SK-N-SH treated with all-trans-retinoic acid at 6 μM for 48 hours (cell line): ENCODE measurements at regions not wholly inside any gene's neighbourhood (a gene's known extent, or its start where the extent isn't known, plus 50 kb on each side); places are given as distances from the start of the nearest gene placed in this dataset.

Experiments used
- ATAC-seq: fragments of 200-7000 bp; cut with Tn5 transposase; 3 replicates; pipeline ENCODE4 v1.9.1; 2020; ENCODE audit warnings: mild to moderate bottlenecking, moderate library complexity
- ARNTL ChIP-seq: fragments of 450-650 bp; formaldehyde crosslinking; IDR thresholded peaks from 2 replicates; pipeline ENCODE4 v1.5.0; 2020; ENCODE audit warnings: low read depth, mild to moderate bottlenecking, moderate library complexity, borderline replicate concordance
- BACH2 ChIP-seq: fragments of 250-450 bp; sonication (Bioruptor Pico); IDR thresholded peaks from 2 replicates; pipeline ENCODE4 v1.9.0; 2021; ENCODE audit warnings: mild to moderate bottlenecking, borderline replicate concordance
- CSDC2 ChIP-seq: fragments of 250-450 bp; sonication (Bioruptor Pico); IDR thresholded peaks from 2 replicates; pipeline ENCODE4 v1.5.0; 2020; ENCODE audit warnings: mild to moderate bottlenecking, moderate library complexity
- CSRNP3 ChIP-seq: fragments of 250-450 bp; sonication (Bioruptor Pico); IDR thresholded peaks from 2 replicates; pipeline ENCODE4 v1.5.1; 2021; ENCODE audit warnings: mild to moderate bottlenecking, moderate library complexity
- ESRRG ChIP-seq: fragments of 250-450 bp; sonication (Bioruptor Pico); IDR thresholded peaks from 2 replicates; pipeline ENCODE4 v1.6.1; 2021; ENCODE audit warnings: mild to moderate bottlenecking
- GLIS3 ChIP-seq: fragments of 250-450 bp; sonication (Bioruptor Pico); IDR thresholded peaks from 2 replicates; pipeline ENCODE4 v1.5.0; 2020; ENCODE audit warnings: mild to moderate bottlenecking, moderate library complexity
- ISL1 ChIP-seq: fragments of 250-450 bp; sonication (Bioruptor Pico); IDR thresholded peaks from 2 replicates; pipeline ENCODE4 v2.1.2; 2022; ENCODE audit warnings: mild to moderate bottlenecking, moderate library complexity
- OSR1 ChIP-seq: fragments of 250-450 bp; sonication (Bioruptor Pico); IDR thresholded peaks from 2 replicates; pipeline ENCODE4 v1.8.0; 2022; ENCODE audit warnings: moderate library complexity, mild to moderate bottlenecking, inconsistent platforms
- PATZ1 ChIP-seq: fragments of 250-450 bp; sonication (Bioruptor Pico); IDR thresholded peaks from 2 replicates; pipeline ENCODE4 v1.8.0; 2020; ENCODE audit warnings: mild to moderate bottlenecking, moderate library complexity, borderline replicate concordance
- POU6F1 ChIP-seq: fragments of 250-450 bp; sonication (Bioruptor Pico); IDR thresholded peaks from 2 replicates; pipeline ENCODE4 v1.8.0; 2021; ENCODE audit warnings: low read depth, mild to moderate bottlenecking, moderate library complexity, borderline replicate concordance
- PPARA ChIP-seq: fragments of 250-450 bp; sonication (Bioruptor Pico); IDR thresholded peaks from 2 replicates; pipeline ENCODE4 v1.5.0; 2020; ENCODE audit warnings: mild to moderate bottlenecking, borderline replicate concordance
- RARB ChIP-seq: fragments of 250-450 bp; sonication (Bioruptor Pico); IDR thresholded peaks from 2 replicates; pipeline ENCODE4 v1.8.0; 2021; ENCODE audit warnings: mild to moderate bottlenecking, moderate library complexity
- SNAI2 ChIP-seq: fragments of 250-450 bp; sonication (Bioruptor Pico); IDR thresholded peaks from 2 replicates; pipeline ENCODE4 v1.5.0; 2020; ENCODE audit warnings: mild to moderate bottlenecking, moderate library complexity
- TCF4 ChIP-seq: fragments of 250-450 bp; sonication (Bioruptor Pico); IDR thresholded peaks from 2 replicates; pipeline ENCODE4 v1.8.0; 2021; ENCODE audit warnings: mild to moderate bottlenecking, moderate library complexity, borderline replicate concordance
- TOX ChIP-seq: fragments of 250-450 bp; sonication (Bioruptor Pico); IDR thresholded peaks from 2 replicates; pipeline ENCODE4 v1.8.0; 2021; ENCODE audit warnings: mild to moderate bottlenecking, moderate library complexity, borderline replicate concordance
- TSHZ2 ChIP-seq: fragments of 250-450 bp; sonication (Bioruptor Pico); IDR thresholded peaks from 2 replicates; pipeline ENCODE4 v1.5.0; 2020; ENCODE audit warnings: mild to moderate bottlenecking, moderate library complexity
- ZC3H10 ChIP-seq: fragments of 250-450 bp; sonication (Bioruptor Pico); IDR thresholded peaks from 2 replicates; pipeline ENCODE4 v1.5.1; 2021; ENCODE audit warnings: mild to moderate bottlenecking, moderate library complexity
- ZFP3 ChIP-seq: fragments of 250-450 bp; sonication (Bioruptor Pico); IDR thresholded peaks from 2 replicates; pipeline ENCODE4 v1.5.0; 2020; ENCODE audit warnings: mild to moderate bottlenecking, moderate library complexity
- ZFP30 ChIP-seq: fragments of 450-650 bp; formaldehyde crosslinking; IDR thresholded peaks from 2 replicates; pipeline ENCODE4 v1.5.0; 2022; ENCODE audit warnings: mild to moderate bottlenecking, moderate library complexity
- ZNF565 ChIP-seq: fragments of 450-650 bp; formaldehyde crosslinking; conservative IDR thresholded peaks from 2 replicates; pipeline ENCODE4 v1.5.0; 2020; ENCODE audit warnings: low read depth, mild to moderate bottlenecking, moderate library complexity
- ZNF70 ChIP-seq: fragments of 450-650 bp; formaldehyde crosslinking; IDR thresholded peaks from 2 replicates; pipeline ENCODE4 v1.5.0; 2020; ENCODE audit warnings: mild to moderate bottlenecking, moderate library complexity

- ATAC-seq, result no peak
- TF ChIP-seq TCF4 (CRISPR knock-in tag) (no peak), ARNTL (no peak), PATZ1 (CRISPR knock-in tag) (no peak), ISL1 (CRISPR knock-in tag) (no peak), SNAI2 (CRISPR knock-in tag) (no peak), ZNF565 (CRISPR knock-in tag) (no peak), TSHZ2 (CRISPR knock-in tag) (no peak)
These were observed 316.9 kb downstream of the FGF9 start for GRCh38 chr13:21987793-21988192.

GRCh38 chr13:21988624-21989023, 317.8 kb downstream of the FGF9 start:
- TF ChIP-seq TOX (CRISPR knock-in tag), result no peak
- TF ChIP-seq TCF4 (CRISPR knock-in tag), result no peak
- TF ChIP-seq PATZ1 (CRISPR knock-in tag), result no peak
- TF ChIP-seq ESRRG, result no peak
- TF ChIP-seq OSR1 (CRISPR knock-in tag), result no peak
- no peak for TF ChIP-seq ARNTL
- TF ChIP-seq ZNF565 (CRISPR knock-in tag), result no peak
- no peak for TF ChIP-seq CSDC2 (CRISPR knock-in tag)
- no peak for TF ChIP-seq CSRNP3 (CRISPR knock-in tag)
- no peak for TF ChIP-seq PPARA (CRISPR knock-in tag)
- TF ChIP-seq TSHZ2 (CRISPR knock-in tag), result no peak
- TF ChIP-seq RARB, result no peak
- TF ChIP-seq ZFP3 (CRISPR knock-in tag), result no peak
- no peak for TF ChIP-seq SNAI2 (CRISPR knock-in tag)
- TF ChIP-seq ZFP30, result no peak
- TF ChIP-seq GLIS3 (CRISPR knock-in tag), result no peak
- TF ChIP-seq BACH2 (CRISPR knock-in tag), result no peak
- no peak for TF ChIP-seq ZNF70
- TF ChIP-seq ZC3H10 (CRISPR knock-in tag), result no peak
- TF ChIP-seq POU6F1 (CRISPR knock-in tag), result no peak
- TF ChIP-seq, all 23 proteins: peak for 0
- no peak for ATAC-seq
